ENCODE measurements at regions not wholly inside any gene's neighbourhood (a gene's known extent, or its start where the extent isn't known, plus 50 kb on each side); places are given as distances from the start of the nearest gene placed in this dataset.
A peak's percentile ranks its signal among the peaks of the same experiment; 100 is the strongest.

- no peak overlapping the region for H3K4me3 ChIP-seq
- H3K27ac ChIP-seq = no peak overlapping the region
- DNase-seq (no peak), ATAC-seq (no peak)
- H3K9me3 ChIP-seq = no peaks in the 10 kb centered on the region
- intact Hi-C loops (cut with DNase I) = no loop called here
- 65% methylated on average over 1 of the region's 1 CpG for WGBS (ENCODE audit: insufficient coverage, low coverage, low lambda C conversion rate, missing lambda C conversion rate)
- H3K36me3 ChIP-seq = no peaks in the 10 kb centered on the region
- no peaks in the 10 kb centered on the region for H3K4me1 ChIP-seq
- TF ChIP-seq CTCF (IDR thresholded peaks at IDR 0.05) = no peak
- TF ChIP-seq POLR2A (IDR thresholded peaks at IDR 0.05) = no peak
- no peaks in the 10 kb centered on the region for H3K27me3 ChIP-seq
These were observed 167.9 kb upstream of the MOCS2 start for GRCh38 chr5:53277491-53277890.

GRCh38 chr5:53287573-53287972 is 178.0 kb upstream of the MOCS2 start:
- no peak for ATAC-seq
- H3K9me3 ChIP-seq = peaks cover 0 to 5% (median 0%) of the 10 kb centered on the region in 4 donors
- no peaks in the 10 kb centered on the region for H3K4me1 ChIP-seq
- H3K36me3 ChIP-seq = no peaks in the 10 kb centered on the region
- no peak for DNase-seq
- no peak for TF ChIP-seq CTCF (IDR thresholded peaks at IDR 0.05)
- TF ChIP-seq POLR2A (IDR thresholded peaks at IDR 0.05) = no peak
- H3K27ac ChIP-seq = no peak overlapping the region
- intact Hi-C loops (cut with DNase I) = no loop called here
- H3K27me3 ChIP-seq = no peaks in the 10 kb centered on the region
- no peak overlapping the region for H3K4me3 ChIP-seq

GRCh38 chr5:53288511-53288910 is 179.0 kb upstream of the MOCS2 start:
- H3K4me1 ChIP-seq = no peaks in the 10 kb centered on the region
- ATAC-seq (no peak), DNase-seq (no peak)
- no peak overlapping the region for H3K4me3 ChIP-seq
- H3K27ac ChIP-seq = no peak overlapping the region
- intact Hi-C loops (cut with DNase I) = no loop called here
- TF ChIP-seq CTCF (IDR thresholded peaks at IDR 0.05) (no peak), POLR2A (IDR thresholded peaks at IDR 0.05) (no peak)
- H3K36me3 ChIP-seq = no peaks in the 10 kb centered on the region
- peaks cover 0 to 5% (median 0%) of the 10 kb centered on the region in 4 donors for H3K9me3 ChIP-seq
- no peaks in the 10 kb centered on the region for H3K27me3 ChIP-seq

- Histone ChIP-seq H3K27me3 (no peaks in the 10 kb centered on the region), H3K36me3 (no peaks in the 10 kb centered on the region), H3K4me3 (no peak overlapping the region), H3K4me1 (no peaks in the 10 kb centered on the region), H3K27ac (no peak overlapping the region), H3K9me3 (no peaks in the 10 kb centered on the region)
- TF ChIP-seq POLR2A (IDR thresholded peaks at IDR 0.05) = no peak
- TF ChIP-seq CTCF (IDR thresholded peaks at IDR 0.05) = no peak
- WGBS (ENCODE audit: insufficient coverage, low coverage, low lambda C conversion rate, missing lambda C conversion rate) = 31% methylated on average over 4 of the region's 4 CpGs
- no peak for DNase-seq
- intact Hi-C loops (cut with DNase I) = no loop called here
- no peak for ATAC-seq
These were observed 181.5 kb upstream of the MOCS2 start for GRCh38 chr5:53291047-53291446.

GRCh38 chr5:53291528-53291927 is 182.0 kb upstream of the MOCS2 start:
- TF ChIP-seq POLR2A (IDR thresholded peaks at IDR 0.05) (no peak), CTCF (IDR thresholded peaks at IDR 0.05) (no peak)
- DNase-seq (no peak), ATAC-seq (peak in 3 of 4 donors; percentile 19 to 46 (median 25))
- Histone ChIP-seq H3K9me3 (no peaks in the 10 kb centered on the region), H3K27me3 (no peaks in the 10 kb centered on the region), H3K36me3 (no peaks in the 10 kb centered on the region), H3K27ac (no peak overlapping the region), H3K4me1 (no peaks in the 10 kb centered on the region), H3K4me3 (no peak overlapping the region)
- intact Hi-C loops (cut with DNase I) = no loop called here

All from right lobe of liver (tissue), 6 donors.